ENCODE measurements at regions not wholly inside any gene's neighbourhood (a gene's known extent, or its start where the extent isn't known, plus 50 kb on each side); places are given as distances from the start of the nearest gene placed in this dataset.

DNA sequence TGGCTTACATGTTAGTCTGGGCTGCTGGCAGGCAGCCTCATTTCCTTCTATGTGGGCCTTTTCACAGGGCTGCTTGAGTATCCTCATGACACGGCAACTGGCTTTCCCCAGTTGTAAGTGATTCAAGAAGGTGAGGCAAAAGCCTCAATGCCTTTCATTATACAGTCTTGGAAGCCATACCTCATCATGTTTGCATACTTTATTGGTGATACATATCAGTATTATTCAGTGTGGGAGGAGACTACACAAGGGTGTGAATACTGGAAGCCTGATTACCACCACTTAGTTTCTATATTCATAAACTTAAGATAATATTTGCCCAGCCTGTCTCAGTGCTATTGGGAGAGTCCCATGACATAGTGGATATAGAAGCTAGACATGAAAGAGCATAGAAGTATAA is 346.8 kb downstream of the SOX2 start:
- no peak for TF ChIP-seq RFX5 (IDR thresholded peaks at IDR 0.05; ENCODE audit: low read depth, low read length)
- TF ChIP-seq POLR2A (IDR thresholded peaks at IDR 0.05; ENCODE audit: low read depth, low read length), result no peak
- TF ChIP-seq, protein P1, sequence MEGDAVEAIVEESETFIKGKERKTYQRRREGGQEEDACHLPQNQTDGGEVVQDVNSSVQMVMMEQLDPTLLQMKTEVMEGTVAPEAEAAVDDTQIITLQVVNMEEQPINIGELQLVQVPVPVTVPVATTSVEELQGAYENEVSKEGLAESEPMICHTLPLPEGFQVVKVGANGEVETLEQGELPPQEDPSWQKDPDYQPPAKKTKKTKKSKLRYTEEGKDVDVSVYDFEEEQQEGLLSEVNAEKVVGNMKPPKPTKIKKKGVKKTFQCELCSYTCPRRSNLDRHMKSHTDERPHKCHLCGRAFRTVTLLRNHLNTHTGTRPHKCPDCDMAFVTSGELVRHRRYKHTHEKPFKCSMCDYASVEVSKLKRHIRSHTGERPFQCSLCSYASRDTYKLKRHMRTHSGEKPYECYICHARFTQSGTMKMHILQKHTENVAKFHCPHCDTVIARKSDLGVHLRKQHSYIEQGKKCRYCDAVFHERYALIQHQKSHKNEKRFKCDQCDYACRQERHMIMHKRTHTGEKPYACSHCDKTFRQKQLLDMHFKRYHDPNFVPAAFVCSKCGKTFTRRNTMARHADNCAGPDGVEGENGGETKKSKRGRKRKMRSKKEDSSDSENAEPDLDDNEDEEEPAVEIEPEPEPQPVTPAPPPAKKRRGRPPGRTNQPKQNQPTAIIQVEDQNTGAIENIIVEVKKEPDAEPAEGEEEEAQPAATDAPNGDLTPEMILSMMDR (conservative IDR thresholded peaks at IDR 0.05; ENCODE audit: low read depth, low read length), result no peak
- TF ChIP-seq, protein P2, sequence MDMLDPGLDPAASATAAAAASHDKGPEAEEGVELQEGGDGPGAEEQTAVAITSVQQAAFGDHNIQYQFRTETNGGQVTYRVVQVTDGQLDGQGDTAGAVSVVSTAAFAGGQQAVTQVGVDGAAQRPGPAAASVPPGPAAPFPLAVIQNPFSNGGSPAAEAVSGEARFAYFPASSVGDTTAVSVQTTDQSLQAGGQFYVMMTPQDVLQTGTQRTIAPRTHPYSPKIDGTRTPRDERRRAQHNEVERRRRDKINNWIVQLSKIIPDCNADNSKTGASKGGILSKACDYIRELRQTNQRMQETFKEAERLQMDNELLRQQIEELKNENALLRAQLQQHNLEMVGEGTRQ (IDR thresholded peaks at IDR 0.05; ENCODE audit: low read depth, low read length), result no peak
- no peak for TF ChIP-seq MAZ (IDR thresholded peaks at IDR 0.05; ENCODE audit: borderline replicate concordance, low read depth, low read length)
- TF ChIP-seq MAFK (IDR thresholded peaks at IDR 0.05; ENCODE audit: low read depth, low read length), result no peak
- no peak for TF ChIP-seq RAD21 (IDR thresholded peaks at IDR 0.05; ENCODE audit: low read length)
- no peak for TF ChIP-seq RCOR1 (IDR thresholded peaks at IDR 0.05; ENCODE audit: insufficient replicate concordance, low read length)
- no peak for TF ChIP-seq CEBPB (IDR thresholded peaks at IDR 0.05; ENCODE audit: low read depth, low read length)
- TF ChIP-seq FOS (IDR thresholded peaks at IDR 0.05; ENCODE audit: low read depth, low read length), result no peak
- no peak for TF ChIP-seq SMC3 (IDR thresholded peaks at IDR 0.05; ENCODE audit: low read depth, low read length)
- TF ChIP-seq MXI1 (IDR thresholded peaks at IDR 0.05; ENCODE audit: borderline replicate concordance, low read depth, low read length), result no peak
